IMR-90 (cell line): ENCODE measurements at regions not wholly inside any gene's neighbourhood (a gene's known extent, or its start where the extent isn't known, plus 50 kb on each side); places are given as distances from the start of the nearest gene placed in this dataset.
"Not testable (repeated sequence)": the region's sequence is repeated elsewhere in the genome, so short reads cannot be mapped to it uniquely, and the experiment has no call there.

ENCODE experiments used
- ATAC-seq: fragments of 200-7000 bp; cut with Tn5 transposase; 2 replicates; pipeline ENCODE4 v1.9.1; 2020; ENCODE audit warnings: low read depth, mild to moderate bottlenecking, moderate library complexity
- BruUV-seq: library from RNA; stranded (reverse); fragments of 400-500 nt; replicated peaks from 2 replicates; lab custom pipeline; 2021; lab: Mats Ljungman, UMichigan
- CTCF ChIA-PET: fragments of 300-600 bp; formaldehyde crosslinking; extraction: SDS; loops from one replicate; lab custom pipeline; 2021; ENCODE audit warnings: antibody characterized with exemption; lab: Yijun Ruan, JAX
- POLR2A ChIA-PET: fragments of 300-600 bp; sonication (Branson Sonifier 250); formaldehyde crosslinking; loops from one replicate; lab custom pipeline; 2022; ENCODE audit warnings: antibody characterized with exemption; ENCODE audit not compliant: unreplicated experiment; lab: Charles Lee
- DNase-seq: peaks from one replicate; pipeline ENCODE4 v3.0.0; 2013
- H2AFZ ChIP-seq: replicated peaks from 2 replicates; pipeline ENCODE3; 2013; ENCODE audit warnings: low read length, mild to moderate bottlenecking; ENCODE audit not compliant: poor library complexity
- H2AK5ac ChIP-seq: 2 replicates; pipeline ENCODE4 v1.6.1; 2013; ENCODE audit warnings: low read depth, low read length, inconsistent platforms
- H2AK9ac ChIP-seq: replicated peaks from 2 replicates; pipeline ENCODE3; 2013; ENCODE audit warnings: mild to moderate bottlenecking, low read depth, low read length, moderate library complexity; ENCODE audit not compliant: poor library complexity
- H2BK120ac ChIP-seq: 2 replicates; pipeline ENCODE4 v1.6.1; 2013; ENCODE audit warnings: low read depth, low read length, inconsistent platforms
- H2BK15ac ChIP-seq: 3 replicates; pipeline ENCODE4 v1.6.1; 2013; ENCODE audit warnings: low read depth, low read length, inconsistent platforms
- H2BK20ac ChIP-seq: 2 replicates; pipeline ENCODE4 v1.6.1; 2013; ENCODE audit warnings: low read depth, mild to moderate bottlenecking, inconsistent platforms, low read length, moderate library complexity
- H2BK5ac ChIP-seq: 2 replicates; pipeline ENCODE4 v1.6.1; 2013; ENCODE audit warnings: mild to moderate bottlenecking, low read depth, low read length, inconsistent platforms; ENCODE audit not compliant: poor library complexity, severe bottlenecking
- H3K14ac ChIP-seq: replicated peaks from 2 replicates; pipeline ENCODE4 v1.6.1; 2013; ENCODE audit warnings: low read depth, low read length, inconsistent platforms
- H3K18ac ChIP-seq: 2 replicates; pipeline ENCODE4 v1.6.1; 2013; ENCODE audit warnings: low read depth, low read length, control low read depth
- H3K23ac ChIP-seq: 2 replicates; pipeline ENCODE4 v1.6.1; 2013; ENCODE audit warnings: low read depth, low read length, inconsistent platforms
- H3K27ac ChIP-seq: 2 replicates; pipeline ENCODE4 v1.5.1; 2013; ENCODE audit warnings: mild to moderate bottlenecking, control low read depth, low read length; ENCODE audit not compliant: insufficient read depth
- H3K27me3 ChIP-seq: 2 replicates; pipeline ENCODE4 v1.6.1; 2013; ENCODE audit warnings: low read length; ENCODE audit not compliant: control insufficient read depth, insufficient read depth
- H3K36me3 ChIP-seq: 2 replicates; pipeline ENCODE4 v1.6.1; 2013; ENCODE audit warnings: low read length, mixed read lengths; ENCODE audit not compliant: control insufficient read depth, insufficient read depth
- H3K4ac ChIP-seq: 2 replicates; pipeline ENCODE4 v1.6.1; 2013; ENCODE audit warnings: low read depth, low read length, inconsistent platforms
- H3K4me1 ChIP-seq: 2 replicates; pipeline ENCODE4 v1.6.1; 2013; ENCODE audit warnings: low read length, mixed read lengths; ENCODE audit not compliant: control insufficient read depth, insufficient read depth
- H3K4me2 ChIP-seq: 2 replicates; pipeline ENCODE4 v1.6.1; 2013; ENCODE audit warnings: low read depth, mild to moderate bottlenecking, control low read depth, low read length, moderate library complexity
- H3K4me3 ChIP-seq: 2 replicates; pipeline ENCODE4 v1.5.1; 2013; ENCODE audit warnings: low read depth, mild to moderate bottlenecking, control low read depth, low read length, moderate library complexity; ENCODE audit not compliant: insufficient read depth
- H3K56ac ChIP-seq: 2 replicates; pipeline ENCODE4 v1.6.1; 2013; ENCODE audit warnings: low read length, inconsistent platforms; ENCODE audit not compliant: insufficient read depth; ENCODE audit errors: extremely low read depth
- H3K79me1 ChIP-seq, 2 experiments: 2 replicates each; pipeline ENCODE4 v1.6.1; 2013; ENCODE audit warnings: low read length in 2 of 2, inconsistent platforms in 1 of 2, low read depth in 1 of 2
- H3K9ac ChIP-seq: 2 replicates; pipeline ENCODE4 v1.6.1; 2013; ENCODE audit warnings: low read depth, low read length, control low read depth
- H3K9me1 ChIP-seq: 2 replicates; pipeline ENCODE4 v1.6.1; 2013; ENCODE audit warnings: low read length, inconsistent platforms; ENCODE audit not compliant: insufficient read depth
- H3K9me3 ChIP-seq: 2 replicates; pipeline ENCODE4 v1.6.1; 2013; ENCODE audit warnings: low read length; ENCODE audit not compliant: control insufficient read depth, insufficient read depth
- H4K20me1 ChIP-seq: 2 replicates; pipeline ENCODE4 v1.6.1; 2013; ENCODE audit warnings: low read length, inconsistent platforms; ENCODE audit not compliant: insufficient read depth
- H4K5ac ChIP-seq: 2 replicates; pipeline ENCODE4 v1.6.1; 2013; ENCODE audit warnings: mild to moderate bottlenecking, low read depth, low read length, control low read depth
- H4K8ac ChIP-seq, 2 experiments: 2 replicates each; pipeline ENCODE4 v1.6.1; 2013; ENCODE audit warnings: low read depth in 2 of 2, low read length in 2 of 2, control low read depth in 1 of 2, inconsistent platforms in 1 of 2
- H4K91ac ChIP-seq: 2 replicates; pipeline ENCODE4 v1.6.1; 2013; ENCODE audit warnings: low read depth, low read length, inconsistent platforms; ENCODE audit not compliant: insufficient read depth
- CTCF ChIP-seq: conservative IDR thresholded peaks from 2 replicates; pipeline ENCODE4 v1.5.1; 2012; ENCODE audit warnings: mild to moderate bottlenecking, low read depth, low read length, improper control_type of control experiment
- MAFK ChIP-seq: IDR thresholded peaks from 2 replicates; pipeline ENCODE4 v1.6.1; 2012; ENCODE audit warnings: low read depth, low read length, improper control_type of control experiment
- NFE2L2 ChIP-seq: fragments of 150-350 bp; IDR thresholded peaks from 2 replicates; pipeline ENCODE4 v1.6.1; 2016; ENCODE audit warnings: low read depth, mild to moderate bottlenecking, low read length
- RAD21 ChIP-seq: IDR thresholded peaks from 2 replicates; pipeline ENCODE4 v1.6.1; 2012; ENCODE audit warnings: low read length, improper control_type of control experiment
- RFX5 ChIP-seq: IDR thresholded peaks from 2 replicates; pipeline ENCODE4 v1.8.0; 2012; ENCODE audit warnings: low read depth, mild to moderate bottlenecking, low read length, moderate library complexity
- WGBS, 2 experiments: methylation state at CpG; one replicate each; pipeline versions ENCODE4 v1.1.5 to v1.1.7; 2013; ENCODE audit warnings: missing lambda C conversion rate in 2 of 2; ENCODE audit not compliant: insufficient read length in 1 of 2; ENCODE audit errors: extremely low coverage in 2 of 2; 5-methylcytosine and 5-hydroxymethylcytosine counted together
- dilution Hi-C: fragments of 300-500 bp; cut with HindIII; formaldehyde crosslinking; loops from one replicate; pipeline ENCODE4 v1.14.3; 2018; ENCODE audit warnings: low sequenced_read_pairs; ENCODE audit not compliant: unreplicated experiment
- in situ Hi-C: fragments of 300-500 bp; cut with MboI; formaldehyde crosslinking; loops from 3 replicates; pipeline ENCODE4 v1.14.3; 2019; ENCODE audit warnings: low sequenced_read_pairs, inconsistent platforms, mixed read lengths
- intact Hi-C: fragments of 100-400 bp; cut with micrococcal nuclease; formaldehyde crosslinking; loops from 2 replicates; pipeline ENCODE4 v1.10.0; 2022

- intact Hi-C loops (no loop called here), dilution Hi-C loops (no loop called here), in situ Hi-C loops (no loop called here)
- Histone ChIP-seq H2AK5ac (no peak overlapping the region), H3K4me1 (no peaks in the 10 kb centered on the region), H2AFZ (no peak overlapping the region), H3K4ac (no peak overlapping the region), H3K56ac (no peak overlapping the region), H4K5ac (no peak overlapping the region), H3K9me1 (no peaks in the 10 kb centered on the region), H3K27ac (no peak overlapping the region), H3K14ac (no peak overlapping the region), H2BK120ac (no peak overlapping the region), H3K4me2 (no peak overlapping the region), H3K79me1 (no peaks in the 10 kb centered on the region), H3K4me3 (no peak overlapping the region), H2BK5ac (no peak overlapping the region), H4K20me1 (no peaks in the 10 kb centered on the region), H3K9ac (no peak overlapping the region), H2BK15ac (no peak overlapping the region), H3K18ac (no peak overlapping the region), H4K8ac (no peak overlapping the region), H4K91ac (no peak overlapping the region), H3K23ac (no peak overlapping the region), H3K27me3 (no peaks in the 10 kb centered on the region), H3K36me3 (no peaks in the 10 kb centered on the region), H3K9me3 (peaks cover 21% of the 10 kb centered on the region), H2BK20ac (no peak overlapping the region), H2AK9ac (no peak overlapping the region)
- TF ChIP-seq CTCF (no peak), RAD21 (no peak), RFX5 (no peak), NFE2L2 (no peak), MAFK (no peak)
- no CpG with 5 or more reads among the region's 1 CpG for WGBS, 2 experiments
- ATAC-seq = no peak
- no peak for DNase-seq
- no TSS peak for BruUV-seq
- ChIA-PET CTCF (no interaction called here), POLR2A (no interaction called here)
These were observed 167.7 kb downstream of the DDX1 start for GRCh38 chr2:15759385-15759784.

GRCh38 chr2:15759791-15760190 lies 168.1 kb downstream of the DDX1 start:
- H2BK5ac ChIP-seq, H3K18ac ChIP-seq, H2BK120ac ChIP-seq, H3K36me3 ChIP-seq, POLR2A ChIA-PET, H4K5ac ChIP-seq, H3K9me1 ChIP-seq, H3K4me3 ChIP-seq, H4K91ac ChIP-seq, H4K8ac ChIP-seq, H2BK20ac ChIP-seq, H3K4me1 ChIP-seq, H3K79me1 ChIP-seq, DNase-seq, H3K27ac ChIP-seq, H3K23ac ChIP-seq, intact Hi-C loops, H4K20me1 ChIP-seq, H3K56ac ChIP-seq, CTCF ChIA-PET, ATAC-seq, H3K27me3 ChIP-seq, in situ Hi-C loops, H3K9ac ChIP-seq, BruUV-seq, H3K4me2 ChIP-seq, H3K4ac ChIP-seq, H2BK15ac ChIP-seq, H2AK9ac ChIP-seq, H2AK5ac ChIP-seq, dilution Hi-C loops, H2AFZ ChIP-seq, H3K14ac ChIP-seq: not testable (repeated sequence)
- H3K9me3 ChIP-seq = peaks cover 21% of the 10 kb centered on the region
- no CpG with 5 or more reads among the region's 4 CpGs for WGBS, 2 experiments
